ENCODE measurements at regions not wholly inside any gene's neighbourhood (a gene's known extent, or its start where the extent isn't known, plus 50 kb on each side); places are given as distances from the start of the nearest gene placed in this dataset.

DNA sequence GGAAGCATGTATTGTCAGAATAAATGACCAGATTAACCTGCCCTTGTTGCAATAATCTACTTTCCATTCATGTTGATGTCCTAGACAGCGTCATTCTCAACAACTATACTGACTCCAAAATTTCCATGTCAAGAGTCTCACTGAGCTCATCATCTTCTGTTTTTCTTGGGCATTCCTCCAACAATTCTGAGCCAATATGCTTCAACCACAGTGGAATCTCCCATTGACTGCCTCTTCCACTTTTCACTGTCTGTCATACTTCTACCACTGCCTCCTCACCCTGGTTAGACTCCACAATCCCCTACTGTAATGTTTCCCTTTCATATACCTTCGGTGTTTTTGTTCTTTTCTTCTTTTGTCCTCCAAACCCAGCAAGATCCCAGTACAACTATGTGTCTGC is 162.8 kb downstream of the TLE1 start:
- H3K4me1 Mint-ChIP-seq (ENCODE audit: low read depth), result peaks cover 24% of the 10 kb centered on the region
- no peak for DNase-seq (ENCODE audit: low spot score)
- peaks cover 1% of the 10 kb centered on the region for H3K36me3 Mint-ChIP-seq (ENCODE audit: low read depth)
- peak overlapping the region; percentile 50 for H3K27ac Mint-ChIP-seq (ENCODE audit: unreplicated experiment)
- no peaks in the 10 kb centered on the region for H3K27me3 Mint-ChIP-seq (ENCODE audit: low read depth)
- no peak overlapping the region for H3K4me3 Mint-ChIP-seq (ENCODE audit: unreplicated experiment)
- H3K9me3 Mint-ChIP-seq (ENCODE audit: low read depth), result no peaks in the 10 kb centered on the region
- TF ChIP-seq CTCF (IDR thresholded peaks at IDR 0.05), result no peak

GRCh38 chr9:81522716-81523551 is 166.4 kb downstream of the TLE1 start:
- no peak for DNase-seq (ENCODE audit: low spot score)
- peaks cover 10% of the 10 kb centered on the region for H3K4me1 Mint-ChIP-seq (ENCODE audit: low read depth)
- H3K27me3 Mint-ChIP-seq (ENCODE audit: low read depth), result peaks cover 5% of the 10 kb centered on the region
- no peak overlapping the region for H3K27ac Mint-ChIP-seq (ENCODE audit: unreplicated experiment)
- no peak overlapping the region for H3K4me3 Mint-ChIP-seq (ENCODE audit: unreplicated experiment)
- H3K9me3 Mint-ChIP-seq (ENCODE audit: low read depth), result no peaks in the 10 kb centered on the region
- no peaks in the 10 kb centered on the region for H3K36me3 Mint-ChIP-seq (ENCODE audit: low read depth)
- peak; percentile 87 for TF ChIP-seq CTCF (IDR thresholded peaks at IDR 0.05)

GRCh38 chr9:81521892-81522291 is 167.5 kb downstream of the TLE1 start:
- no peak overlapping the region for H3K27ac Mint-ChIP-seq (ENCODE audit: unreplicated experiment)
- H3K4me3 Mint-ChIP-seq (ENCODE audit: unreplicated experiment), result no peak overlapping the region

GRCh38 chr9:81519816-81520495 is 169.4 kb downstream of the TLE1 start:
- Mint-ChIP-seq H3K4me3 (ENCODE audit: unreplicated experiment) (no peak overlapping the region), H3K27ac (ENCODE audit: unreplicated experiment) (no peak overlapping the region), H3K27me3 (ENCODE audit: low read depth) (peaks cover 11% of the 10 kb centered on the region), H3K9me3 (ENCODE audit: low read depth) (no peaks in the 10 kb centered on the region), H3K4me1 (ENCODE audit: low read depth) (no peaks in the 10 kb centered on the region), H3K36me3 (ENCODE audit: low read depth) (no peaks in the 10 kb centered on the region)
- no peak for TF ChIP-seq CTCF (IDR thresholded peaks at IDR 0.05)
- no peak for DNase-seq (ENCODE audit: low spot score)

More at GRCh38 chr9:81521892-81522291, 167.5 kb downstream of the TLE1 start:
- Mint-ChIP-seq H3K4me1 (ENCODE audit: low read depth) (peaks cover 9% of the 10 kb centered on the region), H3K27me3 (ENCODE audit: low read depth) (peaks cover 7% of the 10 kb centered on the region), H3K36me3 (ENCODE audit: low read depth) (no peaks in the 10 kb centered on the region), H3K9me3 (ENCODE audit: low read depth) (no peaks in the 10 kb centered on the region)
- DNase-seq (ENCODE audit: low spot score), result no peak
- no peak for TF ChIP-seq CTCF (IDR thresholded peaks at IDR 0.05)

DNA sequence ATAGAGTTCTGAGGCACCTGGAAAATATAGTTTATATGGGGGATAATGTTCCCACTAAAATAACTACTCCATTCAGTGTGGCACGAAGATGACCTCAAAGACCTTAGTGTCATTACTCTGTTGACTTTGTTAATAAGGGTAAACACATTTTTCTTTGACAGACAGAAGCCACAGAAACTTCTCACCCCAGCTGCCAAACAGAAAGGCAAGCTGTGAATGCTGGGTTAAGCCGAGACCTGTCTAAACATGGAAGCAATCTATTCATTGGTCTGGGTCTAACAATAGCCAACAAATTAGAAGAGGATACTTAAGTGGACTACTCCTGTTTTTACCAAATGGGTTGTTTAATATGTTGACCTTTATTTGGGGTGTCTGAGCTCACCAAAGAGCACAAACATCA is 171.4 kb downstream of the TLE1 start:
- H3K27ac Mint-ChIP-seq (ENCODE audit: unreplicated experiment), result no peak overlapping the region

More for the DNA sequence above, 171.4 kb downstream of the TLE1 start:
- no peak for DNase-seq (ENCODE audit: low spot score)
- Mint-ChIP-seq H3K4me1 (ENCODE audit: low read depth) (no peaks in the 10 kb centered on the region), H3K4me3 (ENCODE audit: unreplicated experiment) (no peak overlapping the region), H3K9me3 (ENCODE audit: low read depth) (no peaks in the 10 kb centered on the region), H3K36me3 (ENCODE audit: low read depth) (no peaks in the 10 kb centered on the region), H3K27me3 (ENCODE audit: low read depth) (peaks cover 11% of the 10 kb centered on the region)
- TF ChIP-seq CTCF (IDR thresholded peaks at IDR 0.05), result no peak

All from chondrocyte (in vitro differentiated cells).